Type B pancreatic cell (in vitro differentiated cells): ENCODE measurements at regions not wholly inside any gene's neighbourhood (a gene's known extent, or its start where the extent isn't known, plus 50 kb on each side); places are given as distances from the start of the nearest gene placed in this dataset.
A peak's percentile ranks its signal among the peaks of the same experiment; 100 is the strongest.

ENCODE experiments used
- DNase-seq: peaks from one replicate; pipeline ENCODE4 v3.0.0; 2021; ENCODE audit warnings: mixed read lengths; ENCODE audit not compliant: unreplicated experiment; ENCODE audit errors: extremely low spot score
- H3K27ac Mint-ChIP-seq: 2 replicates; pipeline ENCODE4 v1.8.0; 2021; ENCODE audit warnings: mild to moderate bottlenecking, mixed read lengths
- H3K27me3 Mint-ChIP-seq: 2 replicates; pipeline ENCODE4 v1.8.0; 2021; ENCODE audit warnings: mixed read lengths
- H3K36me3 Mint-ChIP-seq: 2 replicates; pipeline ENCODE4 v1.8.0; 2021; ENCODE audit warnings: mixed read lengths
- H3K4me1 Mint-ChIP-seq: one replicate; pipeline ENCODE4 v1.8.0; 2021; ENCODE audit warnings: mixed read lengths; ENCODE audit not compliant: unreplicated experiment
- H3K4me3 Mint-ChIP-seq: 2 replicates; pipeline ENCODE4 v1.8.0; 2021; ENCODE audit warnings: mild to moderate bottlenecking, mixed read lengths
- H3K9me3 Mint-ChIP-seq: 2 replicates; pipeline ENCODE4 v1.8.0; 2021; ENCODE audit warnings: mixed read lengths
- CTCF ChIP-seq: fragments of 200-600 bp; sonication (generic); conservative IDR thresholded peaks from 2 replicates; pipeline ENCODE4 v1.5.0; 2021; ENCODE audit warnings: antibody characterized with exemption, mild to moderate bottlenecking

- Mint-ChIP-seq H3K9me3 (no peaks in the 10 kb centered on the region), H3K36me3 (no peaks in the 10 kb centered on the region), H3K4me1 (peaks cover 29% of the 10 kb centered on the region), H3K27ac (no peak overlapping the region), H3K27me3 (no peaks in the 10 kb centered on the region), H3K4me3 (peak overlapping the region; percentile 4)
- no peak for DNase-seq
- no peak for TF ChIP-seq CTCF
Observed at GRCh38 chr1:163771637-163772036, 449.9 kb downstream of the NUF2 start.

- H3K27me3 Mint-ChIP-seq, result no peaks in the 10 kb centered on the region
- H3K27ac Mint-ChIP-seq, result no peak overlapping the region
- peaks cover 29% of the 10 kb centered on the region for H3K4me1 Mint-ChIP-seq
- H3K9me3 Mint-ChIP-seq, result no peaks in the 10 kb centered on the region
- no peaks in the 10 kb centered on the region for H3K36me3 Mint-ChIP-seq
- no peak overlapping the region for H3K4me3 Mint-ChIP-seq
- no peak for TF ChIP-seq CTCF
- no peak for DNase-seq
Observed at GRCh38 chr1:163772246-163772645, 450.5 kb downstream of the NUF2 start.

DNA sequence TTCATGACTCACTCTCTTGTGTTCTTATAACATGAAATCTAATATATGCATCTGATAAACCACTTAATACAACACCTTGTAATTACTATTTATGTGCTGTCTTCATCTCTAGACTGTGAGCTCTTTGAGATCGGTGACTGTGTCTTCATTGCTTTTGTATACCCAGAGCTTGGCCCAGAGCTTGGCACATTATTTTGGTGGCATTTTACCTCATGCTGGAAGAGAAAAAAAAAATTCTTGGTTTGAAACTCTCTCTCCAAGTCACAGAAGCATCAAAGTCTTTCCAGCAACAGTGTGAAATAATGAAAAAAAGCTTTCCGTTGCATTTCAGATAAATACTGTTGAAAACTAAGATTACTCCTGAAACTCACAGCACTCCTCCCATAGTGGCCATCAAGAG lies 451.6 kb downstream of the NUF2 start:
- Mint-ChIP-seq H3K4me1 (peaks cover 29% of the 10 kb centered on the region), H3K4me3 (no peak overlapping the region), H3K27ac (no peak overlapping the region), H3K9me3 (no peaks in the 10 kb centered on the region), H3K27me3 (no peaks in the 10 kb centered on the region), H3K36me3 (no peaks in the 10 kb centered on the region)
- no peak for TF ChIP-seq CTCF
- no peak for DNase-seq

GRCh38 chr1:163774401-163774945 lies 452.7 kb downstream of the NUF2 start:
- no peak overlapping the region for H3K27ac Mint-ChIP-seq
- no peaks in the 10 kb centered on the region for H3K27me3 Mint-ChIP-seq
- peaks cover 28% of the 10 kb centered on the region for H3K4me1 Mint-ChIP-seq

DNA sequence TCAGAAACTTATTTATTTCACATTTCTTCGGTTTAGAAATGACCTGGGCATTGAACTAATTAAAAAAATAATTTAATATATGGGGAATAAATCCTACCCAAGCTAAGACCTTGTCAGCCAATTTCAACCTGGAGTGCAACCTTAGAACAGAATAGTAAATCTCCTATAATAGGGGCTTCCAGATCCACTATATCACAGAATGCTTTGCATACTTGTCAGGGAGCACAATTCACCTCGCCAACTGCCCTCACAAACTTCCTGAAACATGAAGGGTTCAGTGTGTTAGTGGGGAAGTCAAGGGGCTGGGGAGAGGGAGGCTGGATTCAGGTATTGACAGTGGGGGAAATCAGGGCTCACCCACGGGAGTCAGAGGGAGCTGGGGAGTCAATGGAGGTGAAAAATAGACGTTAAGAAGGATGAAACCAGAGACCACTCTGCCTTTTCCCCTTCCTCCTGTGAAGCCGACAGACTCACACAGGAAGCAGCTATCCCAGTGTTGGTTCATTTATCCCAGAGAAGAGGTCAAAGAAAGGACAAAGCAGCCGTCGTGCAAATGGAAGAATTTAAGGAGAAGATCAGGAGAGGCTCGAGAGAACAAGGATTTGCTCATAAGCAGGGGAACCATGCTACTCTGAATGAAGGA lies 453.3 kb downstream of the NUF2 start:
- Mint-ChIP-seq H3K9me3 (no peaks in the 10 kb centered on the region), H3K4me1 (peaks cover 22% of the 10 kb centered on the region), H3K4me3 (peak overlapping the region; percentile 77), H3K27ac (peak overlapping the region; percentile 61), H3K36me3 (no peaks in the 10 kb centered on the region), H3K27me3 (no peaks in the 10 kb centered on the region)
- no peak for TF ChIP-seq CTCF
- DNase-seq, result no peak

More at GRCh38 chr1:163774401-163774945, 452.7 kb downstream of the NUF2 start:
- no peak for DNase-seq
- no peaks in the 10 kb centered on the region for H3K9me3 Mint-ChIP-seq
- H3K36me3 Mint-ChIP-seq, result no peaks in the 10 kb centered on the region
- H3K4me3 Mint-ChIP-seq, result no peak overlapping the region
- TF ChIP-seq CTCF, result no peak
